T-helper 2 cell treated with Interferon-gamma antibody and Interleukin-4, amounts not matched to agents 100 ng/mL and 5 ng/mL, for 36 hours (primary cell): ENCODE measurements at regions not wholly inside any gene's neighbourhood (a gene's known extent, or its start where the extent isn't known, plus 50 kb on each side); places are given as distances from the start of the nearest gene placed in this dataset.

Experiments
- intact Hi-C: fragments of 100-400 bp; cut with micrococcal nuclease; formaldehyde crosslinking; loops from one replicate; pipeline ENCODE4 v1.15.1; 2023

DNA sequence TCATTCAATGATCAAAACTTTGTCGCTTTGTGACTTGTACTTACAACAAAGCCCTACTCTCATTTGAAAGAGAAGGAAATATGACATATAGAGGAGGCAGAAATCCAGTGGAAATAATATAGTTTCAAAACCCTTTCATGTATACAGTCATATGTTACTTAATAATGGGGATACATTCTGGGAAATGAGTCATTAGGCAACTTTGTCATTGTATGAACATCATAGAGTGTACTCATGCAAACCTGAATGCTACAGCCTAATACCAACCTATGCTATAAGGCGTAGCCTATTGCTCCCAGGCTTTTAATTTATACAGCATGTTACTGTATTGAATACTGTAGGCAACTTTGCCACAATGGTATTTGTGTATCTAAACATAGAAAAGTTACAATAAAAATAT, 69.0 kb upstream of the SMC2 start:
- intact Hi-C loops = no loop called here

- intact Hi-C loops = no loop called here
These were observed 68.2 kb upstream of the SMC2 start for GRCh38 chr9:104025945-104026344.

- intact Hi-C loops = no loop called here
These were observed 66.8 kb upstream of the SMC2 start for GRCh38 chr9:104027295-104027694.

DNA sequence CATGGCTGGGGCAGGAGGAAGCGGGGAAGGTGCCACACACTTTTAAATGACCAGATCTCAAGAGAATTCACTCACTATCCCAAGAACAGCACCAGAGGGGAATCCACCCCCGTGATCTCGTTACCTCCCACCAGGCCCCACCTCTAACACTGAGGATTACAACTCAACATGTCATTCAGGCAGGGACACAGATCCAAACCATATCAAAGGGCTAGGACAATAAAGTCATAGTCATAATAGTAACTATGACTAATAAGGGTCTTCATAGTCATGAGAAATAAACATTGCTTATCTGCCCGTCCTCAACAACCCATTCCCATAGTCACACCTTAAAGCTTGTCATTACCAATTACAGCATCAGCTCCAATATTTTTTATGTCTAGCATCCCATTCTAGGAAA, 65.3 kb upstream of the SMC2 start:
- intact Hi-C loops = no loop called here
